ENCODE measurements at regions not wholly inside any gene's neighbourhood (a gene's known extent, or its start where the extent isn't known, plus 50 kb on each side); places are given as distances from the start of the nearest gene placed in this dataset.

GRCh38 chr2:82120654-82121053 lies 1816.1 kb upstream of the LRRTM1 start:
- TF ChIP-seq KDM5A (IDR thresholded peaks at IDR 0.05) (no peak), HDAC2 (IDR thresholded peaks at IDR 0.05) (no peak), FOXS1 (CRISPR knock-in tag; IDR thresholded peaks at IDR 0.05) (no peak), ZC3H11A (IDR thresholded peaks at IDR 0.05) (no peak), CTCF (IDR thresholded peaks at IDR 0.05) (no peak), NFE2L2 (conservative IDR thresholded peaks at IDR 0.05; ENCODE audit: low read length) (no peak), CHD4 (IDR thresholded peaks at IDR 0.05; ENCODE audit: borderline replicate concordance) (no peak), HEYL (CRISPR knock-in tag; IDR thresholded peaks at IDR 0.05) (no peak), CHD2 (IDR thresholded peaks at IDR 0.05; ENCODE audit: low read length, partially characterized antibody) (no peak), HES2 (IDR thresholded peaks at IDR 0.05) (no peak), FOSL2 (IDR thresholded peaks at IDR 0.05) (no peak), FOSL2 (CRISPR knock-in tag; IDR thresholded peaks at IDR 0.05) (no peak), NR3C1 (IDR thresholded peaks at IDR 0.05) (no peak), CBX2 (IDR thresholded peaks at IDR 0.05; ENCODE audit: borderline replicate concordance, low read depth) (no peak), RCOR1 (IDR thresholded peaks at IDR 0.05; ENCODE audit: low read depth, low read length) (no peak), TP53 (CRISPR knock-in tag; IDR thresholded peaks at IDR 0.05) (no peak), FOSB (CRISPR knock-in tag; IDR thresholded peaks at IDR 0.05) (no peak), PHF8 (IDR thresholded peaks at IDR 0.05; ENCODE audit: borderline replicate concordance, low read depth) (no peak), RFX5 (IDR thresholded peaks at IDR 0.05) (no peak)
- Histone ChIP-seq H3K4me1 (no peaks in the 10 kb centered on the region), H3K4me3 (no peak overlapping the region), H3K4me2 (no peak overlapping the region), H3K27ac (no peak overlapping the region), H3K9me3 (peaks cover 3% of the 10 kb centered on the region; the same call in 2 of the 3 replicates)
- FAIRE-seq, result no peak
- WGBS (ENCODE audit: missing lambda C conversion rate), result 52% methylated on average over 5 of the region's 5 CpGs
- ChIA-PET CTCF (no interaction called here), POLR2A (no interaction called here)
- no peak for ATAC-seq
- DNase-seq (ENCODE audit: low read depth in 1 of 2, low spot score in 1 of 2), result no peak

GRCh38 chr2:82120115-82120514 lies 1815.6 kb upstream of the LRRTM1 start:
- H3K4me2 ChIP-seq, result no peak overlapping the region
- DNase-seq (ENCODE audit: low read depth in 1 of 2, low spot score in 1 of 2) (no peak), FAIRE-seq (no peak), ATAC-seq (no peak)
- H3K4me3 ChIP-seq, result no peak overlapping the region
- H3K27ac ChIP-seq, result no peak overlapping the region
- WGBS (ENCODE audit: missing lambda C conversion rate), result 4% methylated on average over 2 of the region's 2 CpGs
- TF ChIP-seq HMGXB4 (CRISPR knock-in tag; IDR thresholded peaks at IDR 0.05; ENCODE audit: borderline replicate concordance) (no peak), POLR2A (IDR thresholded peaks at IDR 0.05; ENCODE audit: low read length) (no peak), CBX8 (IDR thresholded peaks at IDR 0.05) (no peak), NFE2L2 (conservative IDR thresholded peaks at IDR 0.05; ENCODE audit: low read length) (no peak), MYC (IDR thresholded peaks at IDR 0.05; ENCODE audit: borderline replicate concordance, low read length) (no peak), RARB (CRISPR knock-in tag; IDR thresholded peaks at IDR 0.05) (no peak), PHF8 (IDR thresholded peaks at IDR 0.05; ENCODE audit: borderline replicate concordance, low read depth) (no peak), HES2 (IDR thresholded peaks at IDR 0.05) (no peak), NPAS2 (CRISPR knock-in tag; IDR thresholded peaks at IDR 0.05; ENCODE audit: borderline replicate concordance) (no peak), KDM5A (IDR thresholded peaks at IDR 0.05) (no peak), BCL3 (IDR thresholded peaks at IDR 0.05) (no peak)
- H3K4me1 ChIP-seq, result no peaks in the 10 kb centered on the region
- ChIA-PET CTCF (no interaction called here), POLR2A (no interaction called here)
- peaks cover 3% of the 10 kb centered on the region; the same call in 2 of the 3 replicates for H3K9me3 ChIP-seq
